ENCODE measurements at regions not wholly inside any gene's neighbourhood (a gene's known extent, or its start where the extent isn't known, plus 50 kb on each side); places are given as distances from the start of the nearest gene placed in this dataset.

GRCh38 chr6:164135511-164136132 is 721.1 kb downstream of the QKI start:
- Mint-ChIP-seq H3K36me3 (no peaks in the 10 kb centered on the region), H3K9me3 (peaks cover 0 to 4% (median 0%) of the 10 kb centered on the region in 7 donors), H3K27ac (no peak overlapping the region), H3K4me1 (no peaks in the 10 kb centered on the region), H3K27me3 (no peaks in the 10 kb centered on the region), H3K4me3 (no peak overlapping the region)
- DNase-seq (no peak), ATAC-seq (ENCODE audit: low read depth in 2 of 2) (no peak)

GRCh38 chr6:164133095-164133494 is 718.6 kb downstream of the QKI start:
- H3K36me3 Mint-ChIP-seq, result no peaks in the 10 kb centered on the region
- H3K27me3 Mint-ChIP-seq, result no peaks in the 10 kb centered on the region
- DNase-seq (no peak), ATAC-seq (ENCODE audit: low read depth in 2 of 2) (no peak)
- H3K4me1 Mint-ChIP-seq, result no peaks in the 10 kb centered on the region
- H3K27ac Mint-ChIP-seq, result no peak overlapping the region
- peaks cover 0 to 4% (median 0%) of the 10 kb centered on the region in 7 donors for H3K9me3 Mint-ChIP-seq
- H3K4me3 Mint-ChIP-seq, result no peak overlapping the region

GRCh38 chr6:164130585-164130984 is 716.1 kb downstream of the QKI start:
- DNase-seq, result no peak
- ATAC-seq (ENCODE audit: low read depth in 2 of 2), result no peak
- H3K9me3 Mint-ChIP-seq, result peaks cover 0 to 4% (median 1%) of the 10 kb centered on the region in 7 donors
- no peak overlapping the region for H3K4me3 Mint-ChIP-seq
- H3K27ac Mint-ChIP-seq, result no peak overlapping the region
- H3K36me3 Mint-ChIP-seq, result no peaks in the 10 kb centered on the region
- H3K4me1 Mint-ChIP-seq, result no peaks in the 10 kb centered on the region
- no peaks in the 10 kb centered on the region for H3K27me3 Mint-ChIP-seq

- H3K27ac Mint-ChIP-seq, result no peak overlapping the region
- ATAC-seq (ENCODE audit: low read depth in 2 of 2) (no peak), DNase-seq (no peak)
- no peaks in the 10 kb centered on the region for H3K27me3 Mint-ChIP-seq
- H3K4me3 Mint-ChIP-seq, result no peak overlapping the region
- H3K36me3 Mint-ChIP-seq, result no peaks in the 10 kb centered on the region
- H3K4me1 Mint-ChIP-seq, result no peaks in the 10 kb centered on the region
- peaks cover 0 to 4% (median 1%) of the 10 kb centered on the region in 7 donors for H3K9me3 Mint-ChIP-seq
Measured at GRCh38 chr6:164130151-164130550, 715.6 kb downstream of the QKI start.

- no peak overlapping the region for H3K4me3 Mint-ChIP-seq
- no peaks in the 10 kb centered on the region for H3K36me3 Mint-ChIP-seq
- no peaks in the 10 kb centered on the region for H3K4me1 Mint-ChIP-seq
- no peaks in the 10 kb centered on the region for H3K27me3 Mint-ChIP-seq
- no peak overlapping the region for H3K27ac Mint-ChIP-seq
- no peak for DNase-seq
- ATAC-seq (ENCODE audit: low read depth in 2 of 2), result no peak
- peaks cover 0 to 4% (median 0%) of the 10 kb centered on the region in 7 donors for H3K9me3 Mint-ChIP-seq
Measured at GRCh38 chr6:164129218-164129617, 714.7 kb downstream of the QKI start.

- Mint-ChIP-seq H3K36me3 (no peaks in the 10 kb centered on the region), H3K27me3 (no peaks in the 10 kb centered on the region), H3K4me1 (no peaks in the 10 kb centered on the region), H3K4me3 (no peak overlapping the region), H3K27ac (peak overlapping the region in 2 of 6 donors; percentile 8 to 53), H3K9me3 (peaks cover 0 to 4% (median 0%) of the 10 kb centered on the region in 7 donors)
- ATAC-seq (ENCODE audit: low read depth in 2 of 2) (no peak), DNase-seq (no peak)
Measured at GRCh38 chr6:164128101-164128500, 713.6 kb downstream of the QKI start.

GRCh38 chr6:164124986-164125385 is 710.5 kb downstream of the QKI start:
- DNase-seq, result no peak
- Mint-ChIP-seq H3K9me3 (peaks cover 0 to 8% (median 1%) of the 10 kb centered on the region in 7 donors), H3K27me3 (no peaks in the 10 kb centered on the region), H3K4me1 (no peaks in the 10 kb centered on the region), H3K4me3 (no peak overlapping the region), H3K27ac (no peak overlapping the region), H3K36me3 (no peaks in the 10 kb centered on the region)
- ATAC-seq (ENCODE audit: low read depth in 2 of 2), result no peak

GRCh38 chr6:164124473-164124872 is 710.0 kb downstream of the QKI start:
- ATAC-seq (ENCODE audit: low read depth in 2 of 2) (no peak), DNase-seq (no peak)
- Mint-ChIP-seq H3K27ac (no peak overlapping the region), H3K27me3 (no peaks in the 10 kb centered on the region), H3K4me1 (no peaks in the 10 kb centered on the region), H3K36me3 (no peaks in the 10 kb centered on the region), H3K4me3 (no peak overlapping the region), H3K9me3 (peaks cover 0 to 8% (median 1%) of the 10 kb centered on the region in 7 donors)

- Mint-ChIP-seq H3K36me3 (no peaks in the 10 kb centered on the region), H3K4me3 (no peak overlapping the region), H3K9me3 (peaks cover 0 to 8% (median 0%) of the 10 kb centered on the region in 7 donors), H3K27me3 (no peaks in the 10 kb centered on the region), H3K4me1 (no peaks in the 10 kb centered on the region), H3K27ac (no peak overlapping the region)
- ATAC-seq (ENCODE audit: low read depth in 2 of 2), result no peak
- no peak for DNase-seq
Measured at GRCh38 chr6:164122109-164122508, 707.6 kb downstream of the QKI start.

- Mint-ChIP-seq H3K27me3 (peaks cover 0 to 3% (median 0%) of the 10 kb centered on the region in 3 donors), H3K9me3 (peaks cover 0 to 8% (median 0%) of the 10 kb centered on the region in 7 donors), H3K4me1 (no peaks in the 10 kb centered on the region), H3K27ac (no peak overlapping the region), H3K4me3 (no peak overlapping the region), H3K36me3 (no peaks in the 10 kb centered on the region)
- DNase-seq (no peak), ATAC-seq (ENCODE audit: low read depth in 2 of 2) (no peak)
Measured at GRCh38 chr6:164121527-164121926, 707.0 kb downstream of the QKI start.

- Mint-ChIP-seq H3K4me3 (no peak overlapping the region), H3K4me1 (peaks cover 0 to 4% (median 0%) of the 10 kb centered on the region in 3 donors), H3K36me3 (peaks cover 0 to 9% of the 10 kb centered on the region in 2 donors), H3K9me3 (peaks cover 0 to 7% (median 3%) of the 10 kb centered on the region in 7 donors), H3K27me3 (peaks cover 20 to 34% (median 24%) of the 10 kb centered on the region in 3 donors), H3K27ac (no peak overlapping the region)
- ATAC-seq (ENCODE audit: low read depth in 2 of 2), result no peak
- no peak for DNase-seq
Measured at GRCh38 chr6:164114651-164115050, 700.1 kb downstream of the QKI start.

GRCh38 chr6:164114051-164114450 is 699.5 kb downstream of the QKI start:
- H3K36me3 Mint-ChIP-seq, result peaks cover 0 to 9% of the 10 kb centered on the region in 2 donors
- H3K27me3 Mint-ChIP-seq, result peaks cover 26 to 34% (median 26%) of the 10 kb centered on the region in 3 donors
- H3K4me1 Mint-ChIP-seq, result peaks cover 4 to 6% (median 5%) of the 10 kb centered on the region in 3 donors
- ATAC-seq (ENCODE audit: low read depth in 2 of 2), result no peak
- peaks cover 0 to 7% (median 3%) of the 10 kb centered on the region in 7 donors for H3K9me3 Mint-ChIP-seq
- DNase-seq, result no peak
- no peak overlapping the region for H3K27ac Mint-ChIP-seq
- H3K4me3 Mint-ChIP-seq, result no peak overlapping the region

GRCh38 chr6:164113637-164114036 is 699.1 kb downstream of the QKI start:
- peaks cover 0 to 7% (median 3%) of the 10 kb centered on the region in 7 donors for H3K9me3 Mint-ChIP-seq
- peaks cover 29 to 35% (median 31%) of the 10 kb centered on the region in 3 donors for H3K27me3 Mint-ChIP-seq
- ATAC-seq (ENCODE audit: low read depth in 2 of 2), result no peak

GRCh38 chr6:164109770-164110140 is 695.2 kb downstream of the QKI start:
- H3K4me3 Mint-ChIP-seq, result no peak overlapping the region
- peaks cover 0 to 7% (median 3%) of the 10 kb centered on the region in 7 donors for H3K9me3 Mint-ChIP-seq
- peaks cover 4 to 6% (median 5%) of the 10 kb centered on the region in 3 donors for H3K4me1 Mint-ChIP-seq
- no peak overlapping the region for H3K27ac Mint-ChIP-seq
- no peak for DNase-seq
- peaks cover 30 to 41% (median 40%) of the 10 kb centered on the region in 3 donors for H3K27me3 Mint-ChIP-seq
- no peak for ATAC-seq (ENCODE audit: low read depth in 2 of 2)
- peaks cover 0 to 9% of the 10 kb centered on the region in 2 donors for H3K36me3 Mint-ChIP-seq

More at GRCh38 chr6:164113637-164114036, 699.1 kb downstream of the QKI start:
- peaks cover 4 to 6% (median 5%) of the 10 kb centered on the region in 3 donors for H3K4me1 Mint-ChIP-seq
- H3K4me3 Mint-ChIP-seq, result no peak overlapping the region
- peaks cover 0 to 9% of the 10 kb centered on the region in 2 donors for H3K36me3 Mint-ChIP-seq
- no peak for DNase-seq
- no peak overlapping the region for H3K27ac Mint-ChIP-seq
